Body of pancreas (tissue), 4 donors: ENCODE measurements at regions not wholly inside any gene's neighbourhood (a gene's known extent, or its start where the extent isn't known, plus 50 kb on each side); places are given as distances from the start of the nearest gene placed in this dataset.

Experiments used
- CTCF ChIP-seq, 7 experiments: fragments of 450-650 bp in 4 of 7; fragments of 200-600 bp in 3 of 7; sonication (generic) in 3 of 7; IDR thresholded peaks; one replicate each; pipeline ENCODE4 v1.5.1; 2016 to 2019; ENCODE audit warnings: antibody characterized with exemption in 7 of 7
- POLR2A ChIP-seq, 3 donors: fragments of 450-650 bp; IDR thresholded peaks; one replicate each; pipeline ENCODE4 v1.6.1; 2016; ENCODE audit warnings: antibody characterized with exemption in 3 of 3, mild to moderate bottlenecking in 2 of 3

GRCh38 chr1:78383923-78384322, 106.9 kb upstream of the PTGFR start:
- TF ChIP-seq CTCF (IDR thresholded peaks at IDR 0.05) (no peak), POLR2A (IDR thresholded peaks at IDR 0.05) (no peak)
